ENCODE measurements at regions not wholly inside any gene's neighbourhood (a gene's known extent, or its start where the extent isn't known, plus 50 kb on each side); places are given as distances from the start of the nearest gene placed in this dataset.
"Not testable (repeated sequence)": the region's sequence is repeated elsewhere in the genome, so short reads cannot be mapped to it uniquely, and the experiment has no call there.

DNA sequence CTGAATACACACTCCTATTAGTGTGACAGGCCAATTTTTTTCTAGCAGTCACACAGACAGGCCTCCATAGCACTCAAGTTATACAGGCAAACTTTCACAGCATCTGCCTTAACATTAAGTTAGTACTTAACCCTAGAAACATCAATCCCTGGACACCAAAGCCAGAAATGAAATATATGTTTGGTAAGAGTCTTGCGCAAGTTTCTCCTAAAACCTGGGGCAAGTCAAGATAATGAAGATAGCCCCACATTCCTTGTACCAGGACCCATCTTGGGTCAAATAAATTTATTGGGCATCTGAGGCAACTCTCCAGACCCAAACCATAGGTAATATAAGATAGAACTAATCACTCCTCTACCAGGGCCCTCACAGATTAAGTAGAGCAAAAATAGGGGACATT, 70.8 kb upstream of the ZNF92 start:
- ATAC-seq = no peak
- TF ChIP-seq BACH2 (CRISPR knock-in tag; IDR thresholded peaks at IDR 0.05; ENCODE audit: borderline replicate concordance) (no peak), CREB5 (CRISPR knock-in tag; IDR thresholded peaks at IDR 0.05; ENCODE audit: low read depth) (no peak), TSHZ2 (CRISPR knock-in tag; IDR thresholded peaks at IDR 0.05) (no peak), CSRNP3 (CRISPR knock-in tag; IDR thresholded peaks at IDR 0.05) (no peak), PATZ1 (CRISPR knock-in tag; IDR thresholded peaks at IDR 0.05; ENCODE audit: borderline replicate concordance) (no peak)

DNA sequence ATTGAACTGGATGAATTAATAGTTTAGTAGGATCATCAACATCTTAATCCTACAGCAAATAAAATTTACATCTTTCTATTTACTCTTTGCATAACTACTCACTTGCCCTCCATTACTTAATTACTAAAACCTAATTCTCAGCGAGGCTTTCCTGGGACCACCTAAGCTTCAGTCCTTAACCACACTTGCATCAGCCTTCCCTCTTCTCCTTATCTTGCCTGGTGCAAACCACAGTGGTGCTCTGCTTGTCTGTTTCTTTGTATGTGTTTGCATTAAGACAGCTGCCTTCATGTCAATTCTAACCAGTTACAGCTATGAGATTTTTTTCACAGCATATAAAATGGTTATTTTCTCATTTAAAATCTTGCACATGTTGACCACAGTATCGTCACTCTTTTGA, 72.6 kb upstream of the ZNF92 start:
- no peak for ATAC-seq

DNA sequence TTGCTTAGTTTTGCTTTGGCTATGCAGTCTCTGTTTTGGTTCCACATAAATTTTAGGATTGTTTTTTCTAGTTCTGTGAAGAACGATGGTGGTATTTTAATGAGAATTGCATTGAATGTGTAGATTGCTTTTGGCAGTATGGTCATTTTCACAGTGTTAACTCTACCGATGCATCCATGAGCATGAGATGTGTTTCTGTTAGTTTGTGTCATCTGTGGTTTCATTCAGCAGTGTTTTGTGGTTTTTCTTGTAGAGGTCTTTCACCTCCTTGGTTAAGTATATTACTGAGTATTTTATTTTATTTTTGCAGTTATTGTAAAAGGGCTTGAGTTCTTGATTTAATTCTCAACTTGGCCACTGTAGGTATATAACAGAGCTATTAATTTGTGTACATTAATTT, 78.2 kb upstream of the ZNF92 start:
- TF ChIP-seq ARNTL (CRISPR knock-in tag; IDR thresholded peaks at IDR 0.05; ENCODE audit: borderline replicate concordance, low read depth) = no peak
- no peak for ATAC-seq

More for the DNA sequence above, 72.6 kb upstream of the ZNF92 start:
- TF ChIP-seq ZNF565 (CRISPR knock-in tag; conservative IDR thresholded peaks at IDR 0.05; ENCODE audit: low read depth) = no peak
- no peak for TF ChIP-seq CREB5 (CRISPR knock-in tag; IDR thresholded peaks at IDR 0.05; ENCODE audit: low read depth)

DNA sequence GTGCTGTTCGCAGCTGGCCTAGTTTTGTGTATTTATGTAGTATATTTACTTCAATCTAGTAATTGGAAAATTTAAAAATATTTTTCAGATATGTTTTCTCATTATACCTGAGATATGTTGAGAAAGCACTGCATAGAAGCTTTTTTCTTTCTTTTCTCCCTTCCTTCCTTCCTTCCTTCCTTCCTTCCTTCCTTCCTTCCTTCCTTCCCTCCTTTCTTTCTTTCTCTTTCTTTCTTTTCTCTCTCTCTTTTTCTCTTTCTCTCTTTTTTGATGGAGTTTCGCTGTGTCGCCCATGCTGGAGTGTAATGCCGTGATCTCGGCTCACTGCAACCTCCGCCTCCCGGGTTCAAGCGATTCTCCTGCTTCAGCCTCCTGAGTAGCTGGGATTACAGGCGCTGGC, 83.3 kb upstream of the ZNF92 start:
- not testable (repeated sequence) for ATAC-seq

- TF ChIP-seq ZFP30 (CRISPR knock-in tag; IDR thresholded peaks at IDR 0.05) (no peak), PPARA (CRISPR knock-in tag; IDR thresholded peaks at IDR 0.05; ENCODE audit: borderline replicate concordance) (no peak), ZC3H10 (CRISPR knock-in tag; IDR thresholded peaks at IDR 0.05) (no peak), TSHZ2 (CRISPR knock-in tag; IDR thresholded peaks at IDR 0.05) (no peak), ARNTL (CRISPR knock-in tag; IDR thresholded peaks at IDR 0.05; ENCODE audit: borderline replicate concordance, low read depth) (no peak), RARB (CRISPR knock-in tag; IDR thresholded peaks at IDR 0.05) (no peak), SNAI2 (CRISPR knock-in tag; IDR thresholded peaks at IDR 0.05) (no peak), TCF4 (CRISPR knock-in tag; IDR thresholded peaks at IDR 0.05; ENCODE audit: borderline replicate concordance) (no peak), ZFP3 (CRISPR knock-in tag; IDR thresholded peaks at IDR 0.05) (no peak), ISL1 (CRISPR knock-in tag; IDR thresholded peaks at IDR 0.05) (no peak), CSDC2 (CRISPR knock-in tag; IDR thresholded peaks at IDR 0.05) (no peak), ESRRG (CRISPR knock-in tag; IDR thresholded peaks at IDR 0.05) (no peak)
- ATAC-seq = no peak
Observed at GRCh38 chr7:65287023-65287422, 86.6 kb upstream of the ZNF92 start.

Data from SK-N-SH treated with all-trans-retinoic acid at 6 μM for 48 hours (cell line).